MM.1S (cell line): ENCODE measurements at regions not wholly inside any gene's neighbourhood (a gene's known extent, or its start where the extent isn't known, plus 50 kb on each side); places are given as distances from the start of the nearest gene placed in this dataset.
"Not testable (repeated sequence)": the region's sequence is repeated elsewhere in the genome, so short reads cannot be mapped to it uniquely, and the experiment has no call there.

Source experiments
- DNase-seq: peaks from one replicate; pipeline ENCODE4 v3.0.0-alpha.2; 2015
- H2AFZ ChIP-seq: fragments of 300-600 bp; sonication (generic); 2 replicates; pipeline ENCODE4 v1.6.0; 2016; ENCODE audit warnings: antibody characterized with exemption, low read length
- H3F3A ChIP-seq: fragments of 300-600 bp; sonication (generic); 2 replicates; pipeline ENCODE4 v1.6.1; 2016; ENCODE audit warnings: mild to moderate bottlenecking, antibody characterized with exemption, low read length, moderate library complexity, mixed read lengths; ENCODE audit not compliant: insufficient read depth
- H3K27ac ChIP-seq: fragments of 300-600 bp; sonication (generic); 2 replicates; pipeline ENCODE4 v1.5.1; 2016; ENCODE audit warnings: mild to moderate bottlenecking, low read length
- H3K27me3 ChIP-seq: fragments of 300-600 bp; sonication (generic); replicated peaks from 2 replicates; pipeline ENCODE4 v1.6.0; 2016; ENCODE audit warnings: low read length; ENCODE audit not compliant: insufficient read depth
- H3K36me3 ChIP-seq: fragments of 300-600 bp; sonication (generic); replicated peaks from 2 replicates; pipeline ENCODE4 v1.6.1; 2016; ENCODE audit warnings: mild to moderate bottlenecking, low read length, mixed read lengths; ENCODE audit not compliant: insufficient read depth
- H3K4me1 ChIP-seq: fragments of 300-600 bp; sonication (generic); 2 replicates; pipeline ENCODE4 v1.6.1; 2016; ENCODE audit warnings: low read length, mixed read lengths
- H3K4me2 ChIP-seq: fragments of 300-600 bp; sonication (generic); 2 replicates; pipeline ENCODE4 v1.6.0; 2016; ENCODE audit warnings: low read depth, low read length
- H3K4me3 ChIP-seq: fragments of 300-600 bp; sonication (generic); 2 replicates; pipeline ENCODE4 v1.5.1; 2016; ENCODE audit warnings: low read length, mixed read lengths
- H3K79me2 ChIP-seq: fragments of 300-600 bp; sonication (generic); 2 replicates; pipeline ENCODE4 v1.6.1; 2016; ENCODE audit warnings: mixed run types, low read length, mixed read lengths
- H3K9ac ChIP-seq: fragments of 300-600 bp; sonication (generic); 2 replicates; pipeline ENCODE4 v1.6.1; 2016; ENCODE audit warnings: low read length, mixed read lengths
- H3K9me2 ChIP-seq: fragments of 300-600 bp; sonication (generic); replicated peaks from 2 replicates; pipeline ENCODE4 v1.6.1; 2016; ENCODE audit warnings: mild to moderate bottlenecking, low read length, mixed read lengths; ENCODE audit not compliant: insufficient read depth
- H3K9me3 ChIP-seq: fragments of 300-600 bp; sonication (generic); replicated peaks from 2 replicates; pipeline ENCODE4 v1.6.1; 2016; ENCODE audit warnings: mild to moderate bottlenecking, low read length, mixed read lengths; ENCODE audit not compliant: insufficient read depth
- H4K20me1 ChIP-seq: fragments of 300-600 bp; sonication (generic); 2 replicates; pipeline ENCODE4 v1.6.1; 2016; ENCODE audit warnings: mild to moderate bottlenecking, low read length, moderate library complexity, mixed read lengths; ENCODE audit not compliant: insufficient read depth
- CTCF ChIP-seq: fragments of 300-600 bp; sonication (generic); IDR thresholded peaks from 2 replicates; pipeline ENCODE4 v1.5.1; 2016; ENCODE audit warnings: antibody characterized with exemption, low read length, mixed read lengths
- EZH2 ChIP-seq: fragments of 300-600 bp; sonication (generic); optimal IDR thresholded peaks from 2 replicates; pipeline ENCODE3; 2017; ENCODE audit warnings: low read depth, mild to moderate bottlenecking, antibody characterized with exemption, low read length, mixed read lengths
- EZH2phosphoT487 ChIP-seq: fragments of 300-600 bp; sonication (generic); IDR thresholded peaks from 2 replicates; pipeline ENCODE4 v1.6.1; 2018; ENCODE audit warnings: antibody characterized with exemption, low read length

- no peak overlapping the region for H3K4me2 ChIP-seq
- no peaks in the 10 kb centered on the region for H4K20me1 ChIP-seq
- no peak overlapping the region for H3K9ac ChIP-seq
- H3F3A ChIP-seq: no peaks in the 10 kb centered on the region
- no peaks in the 10 kb centered on the region for H3K79me2 ChIP-seq
- no peaks in the 10 kb centered on the region for H3K4me1 ChIP-seq
- no peak overlapping the region for H3K4me3 ChIP-seq
- H2AFZ ChIP-seq: no peak overlapping the region
- no peak for TF ChIP-seq CTCF
- TF ChIP-seq EZH2phosphoT487: no peak
- TF ChIP-seq EZH2: no peak
- H3K9me3 ChIP-seq: no peaks in the 10 kb centered on the region
- H3K36me3 ChIP-seq: no peaks in the 10 kb centered on the region
- DNase-seq: no peak
- H3K9me2 ChIP-seq: no peaks in the 10 kb centered on the region
- H3K27ac ChIP-seq: no peak overlapping the region
- no peaks in the 10 kb centered on the region for H3K27me3 ChIP-seq
Measured at GRCh38 chr5:2817031-2817603, 65.6 kb upstream of the IRX2 start.

GRCh38 chr5:2813678-2814077 lies 62.2 kb upstream of the IRX2 start:
- no peak overlapping the region for H3K9ac ChIP-seq
- H3K36me3 ChIP-seq: no peaks in the 10 kb centered on the region
- no peak overlapping the region for H3K4me3 ChIP-seq
- no peaks in the 10 kb centered on the region for H3K79me2 ChIP-seq
- H3K4me1 ChIP-seq: no peaks in the 10 kb centered on the region
- no peak for TF ChIP-seq EZH2
- no peak for TF ChIP-seq CTCF
- no peak for TF ChIP-seq EZH2phosphoT487
- no peak for DNase-seq
- H3K4me2 ChIP-seq: no peak overlapping the region
- H3F3A ChIP-seq: no peaks in the 10 kb centered on the region
- H3K27me3 ChIP-seq: no peaks in the 10 kb centered on the region
- no peaks in the 10 kb centered on the region for H4K20me1 ChIP-seq
- no peak overlapping the region for H2AFZ ChIP-seq
- H3K9me3 ChIP-seq: no peaks in the 10 kb centered on the region
- no peak overlapping the region for H3K27ac ChIP-seq
- no peaks in the 10 kb centered on the region for H3K9me2 ChIP-seq

- no peak overlapping the region for H3K27ac ChIP-seq
- no peak overlapping the region for H3K4me2 ChIP-seq
- TF ChIP-seq CTCF (no peak), EZH2phosphoT487 (no peak), EZH2 (no peak)
- no peaks in the 10 kb centered on the region for H3K9me3 ChIP-seq
- DNase-seq: no peak
- no peaks in the 10 kb centered on the region for H3F3A ChIP-seq
- H3K4me3 ChIP-seq: no peak overlapping the region
- H3K9me2 ChIP-seq: no peaks in the 10 kb centered on the region
- no peaks in the 10 kb centered on the region for H3K4me1 ChIP-seq
- H3K36me3 ChIP-seq: no peaks in the 10 kb centered on the region
- no peaks in the 10 kb centered on the region for H3K79me2 ChIP-seq
- no peaks in the 10 kb centered on the region for H4K20me1 ChIP-seq
- no peaks in the 10 kb centered on the region for H3K27me3 ChIP-seq
- no peak overlapping the region for H3K9ac ChIP-seq
- no peak overlapping the region for H2AFZ ChIP-seq
Measured at GRCh38 chr5:2810644-2811043, 59.2 kb upstream of the IRX2 start.

GRCh38 chr5:2807244-2807643 lies 55.8 kb upstream of the IRX2 start:
- H3K36me3 ChIP-seq, DNase-seq, H3F3A ChIP-seq, H3K9ac ChIP-seq, H3K27me3 ChIP-seq, H3K27ac ChIP-seq, H4K20me1 ChIP-seq, H3K4me3 ChIP-seq, H3K9me3 ChIP-seq, H3K4me2 ChIP-seq, H2AFZ ChIP-seq, H3K4me1 ChIP-seq, H3K9me2 ChIP-seq, H3K79me2 ChIP-seq: not testable (repeated sequence)
